Mesothelial cell of epicardium (in vitro differentiated cells): ENCODE measurements at regions not wholly inside any gene's neighbourhood (a gene's known extent, or its start where the extent isn't known, plus 50 kb on each side); places are given as distances from the start of the nearest gene placed in this dataset.
A peak's percentile ranks its signal among the peaks of the same experiment; 100 is the strongest.
"Not testable (repeated sequence)": the region's sequence is repeated elsewhere in the genome, so short reads cannot be mapped to it uniquely, and the experiment has no call there.

Experiments used
- DNase-seq, 2 experiments: peaks; one replicate each; pipeline ENCODE4 v3.0.0; 2021; ENCODE audit warnings: low spot score in 2 of 2; ENCODE audit not compliant: unreplicated experiment in 2 of 2
- H3K27ac Mint-ChIP-seq: 2 replicates; pipeline ENCODE4 v1.8.0; 2021; ENCODE audit warnings: mixed read lengths
- H3K27me3 Mint-ChIP-seq: 2 replicates; pipeline ENCODE4 v1.8.0; 2021; ENCODE audit warnings: low read depth, mixed read lengths
- H3K36me3 Mint-ChIP-seq: 2 replicates; pipeline ENCODE4 v1.8.0; 2021; ENCODE audit warnings: mixed read lengths
- H3K4me1 Mint-ChIP-seq: 2 replicates; pipeline ENCODE4 v1.8.0; 2021; ENCODE audit warnings: mixed read lengths
- H3K4me3 Mint-ChIP-seq: 2 replicates; pipeline ENCODE4 v1.8.0; 2021; ENCODE audit warnings: mild to moderate bottlenecking, moderate library complexity, mixed read lengths
- H3K9me3 Mint-ChIP-seq: 2 replicates; pipeline ENCODE4 v1.8.0; 2021; ENCODE audit warnings: mixed read lengths
- TF ChIP-seq, protein P1 (sequence below): fragments of 200-600 bp; sonication (generic); IDR thresholded peaks from one replicate; pipeline ENCODE4 v1.5.0; 2021; ENCODE audit warnings: antibody characterized with exemption; ENCODE audit not compliant: unreplicated experiment

DNA sequence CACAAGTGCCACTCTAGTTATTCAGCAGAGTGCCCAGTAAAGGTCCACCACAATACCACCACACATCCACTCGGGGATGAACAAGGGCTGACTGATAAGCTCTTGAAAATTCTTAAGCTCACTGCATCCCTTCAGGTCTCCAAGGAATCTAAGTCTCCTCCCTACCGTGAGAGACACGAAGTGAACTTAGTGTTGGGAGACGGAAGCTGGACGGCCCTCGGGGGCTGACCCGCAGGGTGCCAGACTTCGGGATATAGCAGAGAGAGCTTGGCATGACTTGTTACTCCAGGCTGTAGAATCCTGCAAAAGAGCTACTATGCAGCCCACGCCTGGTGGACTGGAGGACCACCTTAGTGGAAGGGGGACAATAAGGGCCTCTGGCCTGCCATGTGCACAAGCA lies 75.1 kb downstream of the LYZL1 start:
- not testable (repeated sequence) for H3K4me1 Mint-ChIP-seq, H3K27ac Mint-ChIP-seq, DNase-seq, H3K4me3 Mint-ChIP-seq, H3K27me3 Mint-ChIP-seq, H3K36me3 Mint-ChIP-seq, H3K9me3 Mint-ChIP-seq

- H3K4me3 Mint-ChIP-seq, H3K9me3 Mint-ChIP-seq, H3K27me3 Mint-ChIP-seq, H3K36me3 Mint-ChIP-seq, DNase-seq, H3K27ac Mint-ChIP-seq: not testable (repeated sequence)
- peaks cover 26% of the 10 kb centered on the region for H3K4me1 Mint-ChIP-seq
These were observed 77.3 kb downstream of the LYZL1 start for GRCh38 chr10:29366206-29366605.

GRCh38 chr10:29369419-29369818 lies 80.5 kb downstream of the LYZL1 start:
- H3K4me1 Mint-ChIP-seq = peaks cover 35% of the 10 kb centered on the region
- no peaks in the 10 kb centered on the region for H3K9me3 Mint-ChIP-seq
- TF ChIP-seq, protein P1, sequence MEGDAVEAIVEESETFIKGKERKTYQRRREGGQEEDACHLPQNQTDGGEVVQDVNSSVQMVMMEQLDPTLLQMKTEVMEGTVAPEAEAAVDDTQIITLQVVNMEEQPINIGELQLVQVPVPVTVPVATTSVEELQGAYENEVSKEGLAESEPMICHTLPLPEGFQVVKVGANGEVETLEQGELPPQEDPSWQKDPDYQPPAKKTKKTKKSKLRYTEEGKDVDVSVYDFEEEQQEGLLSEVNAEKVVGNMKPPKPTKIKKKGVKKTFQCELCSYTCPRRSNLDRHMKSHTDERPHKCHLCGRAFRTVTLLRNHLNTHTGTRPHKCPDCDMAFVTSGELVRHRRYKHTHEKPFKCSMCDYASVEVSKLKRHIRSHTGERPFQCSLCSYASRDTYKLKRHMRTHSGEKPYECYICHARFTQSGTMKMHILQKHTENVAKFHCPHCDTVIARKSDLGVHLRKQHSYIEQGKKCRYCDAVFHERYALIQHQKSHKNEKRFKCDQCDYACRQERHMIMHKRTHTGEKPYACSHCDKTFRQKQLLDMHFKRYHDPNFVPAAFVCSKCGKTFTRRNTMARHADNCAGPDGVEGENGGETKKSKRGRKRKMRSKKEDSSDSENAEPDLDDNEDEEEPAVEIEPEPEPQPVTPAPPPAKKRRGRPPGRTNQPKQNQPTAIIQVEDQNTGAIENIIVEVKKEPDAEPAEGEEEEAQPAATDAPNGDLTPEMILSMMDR = no peak
- no peak for DNase-seq
- no peak overlapping the region for H3K27ac Mint-ChIP-seq
- H3K4me3 Mint-ChIP-seq = no peak overlapping the region
- no peaks in the 10 kb centered on the region for H3K36me3 Mint-ChIP-seq
- no peaks in the 10 kb centered on the region for H3K27me3 Mint-ChIP-seq

DNA sequence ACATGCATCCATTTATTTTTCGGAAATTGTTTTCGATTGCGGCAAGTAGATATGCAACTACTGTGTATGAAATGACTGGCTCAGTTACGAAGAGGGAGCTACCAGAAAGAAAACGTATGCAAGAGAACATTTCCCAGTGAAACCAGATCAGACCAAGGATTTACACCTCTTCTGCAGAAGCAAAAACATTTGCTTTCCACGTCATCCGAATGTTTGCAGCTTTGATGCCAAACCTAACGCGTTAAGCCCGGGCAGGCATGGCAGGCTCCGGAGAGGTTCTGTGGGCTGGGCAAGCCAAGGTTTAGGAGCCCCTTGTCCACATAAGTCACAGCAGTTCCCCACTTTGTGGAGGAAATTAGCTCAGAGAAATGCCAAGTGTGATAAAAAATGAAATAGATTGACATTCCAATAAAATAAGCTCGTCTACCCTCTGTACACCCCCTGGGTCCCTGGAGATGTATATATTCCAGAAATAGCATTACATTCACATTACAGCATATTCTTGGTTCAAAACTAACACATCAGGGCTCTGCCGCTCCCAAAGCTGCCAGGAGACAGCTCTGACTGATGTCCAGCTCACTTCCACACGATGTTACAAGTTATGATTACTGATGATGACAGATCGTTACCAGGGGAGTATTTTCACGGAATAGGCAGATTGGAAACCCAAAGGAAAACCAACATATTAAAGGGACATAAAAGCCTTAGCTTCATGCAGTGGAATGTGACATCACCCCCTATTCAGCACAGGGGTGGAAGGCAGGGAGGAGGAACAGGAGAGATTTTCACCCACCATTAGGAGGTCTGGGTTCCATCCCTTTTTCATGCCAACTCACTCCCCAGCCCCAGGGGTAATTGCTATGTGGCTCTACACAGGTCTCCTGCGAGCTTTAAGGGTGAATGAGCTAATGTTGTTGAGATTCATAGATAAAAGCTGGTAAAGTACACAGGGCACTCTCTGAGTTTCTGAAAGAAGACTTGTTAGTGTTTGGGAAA lies 81.5 kb downstream of the LYZL1 start:
- TF ChIP-seq, protein P1 = no peak
- no peaks in the 10 kb centered on the region for H3K27me3 Mint-ChIP-seq
- H3K4me1 Mint-ChIP-seq = peaks cover 37% of the 10 kb centered on the region
- H3K9me3 Mint-ChIP-seq = no peaks in the 10 kb centered on the region
- peak overlapping the region; percentile 49 for H3K27ac Mint-ChIP-seq
- H3K36me3 Mint-ChIP-seq = no peaks in the 10 kb centered on the region
- no peak overlapping the region for H3K4me3 Mint-ChIP-seq
- DNase-seq = no peak

GRCh38 chr10:29372920-29373319 lies 84.0 kb downstream of the LYZL1 start:
- Mint-ChIP-seq H3K27me3 (no peaks in the 10 kb centered on the region), H3K27ac (no peak overlapping the region), H3K9me3 (no peaks in the 10 kb centered on the region), H3K4me3 (no peak overlapping the region), H3K4me1 (peaks cover 38% of the 10 kb centered on the region), H3K36me3 (no peaks in the 10 kb centered on the region)
- no peak for DNase-seq
- TF ChIP-seq, protein P1 = no peak

GRCh38 chr10:29374162-29374561 lies 85.3 kb downstream of the LYZL1 start:
- H3K27ac Mint-ChIP-seq = peak overlapping the region; percentile 79
- no peaks in the 10 kb centered on the region for H3K9me3 Mint-ChIP-seq
- peaks cover 46% of the 10 kb centered on the region for H3K4me1 Mint-ChIP-seq
- no peaks in the 10 kb centered on the region for H3K27me3 Mint-ChIP-seq
- no peaks in the 10 kb centered on the region for H3K36me3 Mint-ChIP-seq
- H3K4me3 Mint-ChIP-seq = no peak overlapping the region
- no peak for DNase-seq
- TF ChIP-seq, protein P1 = no peak
